ENCODE measurements at regions not wholly inside any gene's neighbourhood (a gene's known extent, or its start where the extent isn't known, plus 50 kb on each side); places are given as distances from the start of the nearest gene placed in this dataset.

GRCh38 chr4:38514465-38515146, 149.4 kb upstream of the KLF3 start (continued):
- TF ChIP-seq BRD9 (IDR thresholded peaks at IDR 0.05; ENCODE audit: low read depth, partially characterized antibody) = no peak
- no peak for TF ChIP-seq NCOR1 (IDR thresholded peaks at IDR 0.05)
- TF ChIP-seq, protein P1, sequence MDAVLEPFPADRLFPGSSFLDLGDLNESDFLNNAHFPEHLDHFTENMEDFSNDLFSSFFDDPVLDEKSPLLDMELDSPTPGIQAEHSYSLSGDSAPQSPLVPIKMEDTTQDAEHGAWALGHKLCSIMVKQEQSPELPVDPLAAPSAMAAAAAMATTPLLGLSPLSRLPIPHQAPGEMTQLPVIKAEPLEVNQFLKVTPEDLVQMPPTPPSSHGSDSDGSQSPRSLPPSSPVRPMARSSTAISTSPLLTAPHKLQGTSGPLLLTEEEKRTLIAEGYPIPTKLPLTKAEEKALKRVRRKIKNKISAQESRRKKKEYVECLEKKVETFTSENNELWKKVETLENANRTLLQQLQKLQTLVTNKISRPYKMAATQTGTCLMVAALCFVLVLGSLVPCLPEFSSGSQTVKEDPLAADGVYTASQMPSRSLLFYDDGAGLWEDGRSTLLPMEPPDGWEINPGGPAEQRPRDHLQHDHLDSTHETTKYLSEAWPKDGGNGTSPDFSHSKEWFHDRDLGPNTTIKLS (IDR thresholded peaks at IDR 0.05; ENCODE audit: borderline replicate concordance, low read depth) = no peak
- TF ChIP-seq ZKSCAN1 (IDR thresholded peaks at IDR 0.05; ENCODE audit: low read depth, low read length) = no peak
- TF ChIP-seq RBFOX2 (IDR thresholded peaks at IDR 0.05; ENCODE audit: low read depth, low read length) = no peak
- no peak for TF ChIP-seq HDAC8 (tag; IDR thresholded peaks at IDR 0.05)
- no peak for TF ChIP-seq SP1 (CRISPR knock-in tag; IDR thresholded peaks at IDR 0.05)

- WGBS (ENCODE audit: insufficient coverage, low coverage, missing lambda C conversion rate) = 23% methylated on average over 2 of the region's 2 CpGs
- Histone ChIP-seq H3K9me3 (replicated peaks; ENCODE audit: control insufficient read depth, insufficient read depth, low read depth, low read length) (no peaks in the 10 kb centered on the region), H3K4me1 (replicated peaks in 1 of 2; ENCODE audit: control insufficient read depth in 2 of 2, insufficient read depth in 2 of 2, low read length in 2 of 2) (no peaks in the 10 kb centered on the region), H3K27ac (ENCODE audit: extremely low read depth, low read depth, low read length) (no peak overlapping the region), H3K27me3 (ENCODE audit: control insufficient read depth in 2 of 2, insufficient read depth in 2 of 2, low read length in 2 of 2) (no peaks in the 10 kb centered on the region), H3K9ac (ENCODE audit: insufficient read depth in 1 of 2, low read depth in 2 of 2, low read length in 2 of 2) (no peak overlapping the region), H3K79me2 (ENCODE audit: control insufficient read depth, insufficient read depth, low read length) (no peaks in the 10 kb centered on the region), H3K4me2 (ENCODE audit: insufficient read depth, low read length) (no peak overlapping the region), H3K9me1 (ENCODE audit: control insufficient read depth, insufficient read depth, low read length) (no peaks in the 10 kb centered on the region), H3K36me3 (ENCODE audit: control insufficient read depth, insufficient read depth, low read length) (no peaks in the 10 kb centered on the region), H2AFZ (ENCODE audit: low read depth, low read length) (no peak overlapping the region), H3K4me3 (no peak overlapping the region), H4K20me1 (replicated peaks; ENCODE audit: control insufficient read depth, insufficient read depth, low read length) (no peaks in the 10 kb centered on the region)
- POLR2A ChIA-PET = interaction anchor here (1.1 kb wide), 1 partner anchor 14 kb away, joined by 3 read pairs; no protein-coding TSS in a partner anchor
- in situ Hi-C loops (cut with MboI) (no loop called here), intact Hi-C loops (cut with micrococcal nuclease) (no loop called here)
- no peak for FAIRE-seq
- CTCF ChIA-PET (ENCODE audit: low intra/inter-chr PET ratio) = no interaction called here
- ATAC-seq = no peak
- no peak for DNase-seq (ENCODE audit: extremely low read depth in 1 of 4, low spot score in 3 of 4)
- no TSS peak for BruUV-seq (replicated peaks)
- no peak for TF ChIP-seq FOXA3 (CRISPR knock-in tag; conservative IDR thresholded peaks at IDR 0.05 in 1 of 2, IDR thresholded peaks at IDR 0.05 in 1 of 2)
- TF ChIP-seq RFX5 (IDR thresholded peaks at IDR 0.05; ENCODE audit: low read depth, low read length) = no peak
- no peak for TF ChIP-seq TOE1 (IDR thresholded peaks at IDR 0.05; ENCODE audit: borderline replicate concordance)
- TF ChIP-seq TOE1 (CRISPR knock-in tag; IDR thresholded peaks at IDR 0.05; ENCODE audit: borderline replicate concordance, low read depth) = no peak
- no peak for TF ChIP-seq MLLT1 (IDR thresholded peaks at IDR 0.05)
- TF ChIP-seq GTF2A2 (tag; IDR thresholded peaks at IDR 0.05) = no peak
- no peak for TF ChIP-seq RBM17 (IDR thresholded peaks at IDR 0.05; ENCODE audit: borderline replicate concordance, low read depth, low read length)
- TF ChIP-seq ZNF431 (CRISPR knock-in tag; IDR thresholded peaks at IDR 0.05) = no peak
- TF ChIP-seq ZNF785 (CRISPR knock-in tag; IDR thresholded peaks at IDR 0.05) = no peak
- TF ChIP-seq ARID2 (IDR thresholded peaks at IDR 0.05) = no peak
- no peak for TF ChIP-seq CHCHD3 (CRISPR knock-in tag; IDR thresholded peaks at IDR 0.05)
- TF ChIP-seq HMGN3 (IDR thresholded peaks at IDR 0.05; ENCODE audit: borderline replicate concordance, extremely low read depth, insufficient read length, low read depth, low read length) = no peak
- TF ChIP-seq CBX1 (IDR thresholded peaks at IDR 0.05; ENCODE audit: low read depth) = no peak
- no peak for TF ChIP-seq ZKSCAN3 (CRISPR knock-in tag; IDR thresholded peaks at IDR 0.05)
- no peak for TF ChIP-seq ZNF224 (CRISPR knock-in tag; IDR thresholded peaks at IDR 0.05)
Observed at GRCh38 chr4:38516190-38516589, 147.8 kb upstream of the KLF3 start.

Data from K562 (cell line).